GM18907 (cell line): ENCODE measurements at regions not wholly inside any gene's neighbourhood (a gene's known extent, or its start where the extent isn't known, plus 50 kb on each side); places are given as distances from the start of the nearest gene placed in this dataset.
"Not testable (repeated sequence)": the region's sequence is repeated elsewhere in the genome, so short reads cannot be mapped to it uniquely, and the experiment has no call there.

Experiments
- ATAC-seq: cut with Tn5 transposase; IDR thresholded peaks from one replicate; pipeline ENCODE4 v1.9.1; 2021; ENCODE audit warnings: mild to moderate bottlenecking, moderate library complexity; ENCODE audit not compliant: unreplicated experiment

DNA sequence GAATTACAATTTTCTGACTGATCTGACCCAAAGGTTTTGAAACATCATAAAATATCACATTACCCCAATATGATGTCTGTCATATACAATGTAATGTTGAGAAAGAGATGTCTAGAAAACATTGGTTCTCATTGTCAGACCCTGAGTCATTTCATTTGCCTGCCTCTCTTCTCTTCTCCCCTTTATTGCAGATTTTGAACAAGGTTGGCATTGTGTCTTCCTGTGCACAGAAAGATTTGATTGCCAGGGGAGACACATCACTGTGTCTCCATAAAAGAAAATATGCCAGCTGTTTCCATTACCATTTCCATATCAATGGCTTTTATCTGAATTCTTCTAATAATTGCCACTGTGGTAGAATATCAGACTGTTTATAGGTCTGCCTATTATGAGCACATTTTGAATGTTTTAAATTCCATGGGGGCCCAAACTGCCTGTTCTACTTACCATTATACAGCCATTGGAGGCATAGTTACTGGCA is 65.6 kb downstream of the IFI44 start:
- ATAC-seq: no peak

- no peak for ATAC-seq
Observed at GRCh38 chr1:78716186-78716585, 66.6 kb downstream of the IFI44 start.

DNA sequence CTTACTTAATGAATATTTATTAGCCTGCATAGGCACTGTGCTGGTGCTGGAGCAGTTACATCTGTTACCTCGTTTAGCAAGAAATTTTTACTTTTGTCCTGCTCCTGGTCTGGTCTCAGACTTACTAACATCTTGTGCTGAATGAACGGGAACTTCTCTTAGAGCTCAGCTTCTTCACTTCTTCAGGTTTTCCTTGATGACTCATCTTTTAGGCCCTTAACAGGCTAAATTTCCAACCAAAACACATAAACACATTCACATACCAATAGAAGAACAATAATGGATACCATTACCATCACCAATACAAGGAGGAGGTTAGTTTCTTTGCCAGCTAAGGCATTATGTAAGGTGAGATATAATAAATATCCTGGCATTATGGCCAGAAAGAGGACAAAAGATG is 68.9 kb downstream of the IFI44 start:
- ATAC-seq: no peak

DNA sequence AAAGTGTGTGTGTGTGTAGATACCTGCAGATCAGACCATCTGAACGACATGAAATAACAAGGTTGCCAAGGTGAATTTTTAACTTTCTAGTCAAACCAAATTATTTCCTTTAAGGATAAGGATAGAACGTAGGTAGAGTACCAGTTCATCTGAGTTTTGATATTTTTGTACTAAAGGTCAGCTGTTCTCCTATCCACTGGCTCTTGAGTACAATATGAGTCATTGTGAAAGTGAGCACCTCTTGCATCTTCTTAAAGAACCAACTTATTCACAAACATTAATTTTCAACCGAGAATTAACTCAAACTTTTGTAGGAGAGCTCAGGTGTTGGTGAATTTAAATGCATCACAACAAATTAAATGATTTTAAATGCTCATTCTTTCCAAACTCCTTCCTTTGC is 71.5 kb downstream of the IFI44 start:
- peak; percentile 64 for ATAC-seq

- ATAC-seq: no peak
Observed at GRCh38 chr1:78722105-78722504, 72.5 kb downstream of the IFI44 start.

DNA sequence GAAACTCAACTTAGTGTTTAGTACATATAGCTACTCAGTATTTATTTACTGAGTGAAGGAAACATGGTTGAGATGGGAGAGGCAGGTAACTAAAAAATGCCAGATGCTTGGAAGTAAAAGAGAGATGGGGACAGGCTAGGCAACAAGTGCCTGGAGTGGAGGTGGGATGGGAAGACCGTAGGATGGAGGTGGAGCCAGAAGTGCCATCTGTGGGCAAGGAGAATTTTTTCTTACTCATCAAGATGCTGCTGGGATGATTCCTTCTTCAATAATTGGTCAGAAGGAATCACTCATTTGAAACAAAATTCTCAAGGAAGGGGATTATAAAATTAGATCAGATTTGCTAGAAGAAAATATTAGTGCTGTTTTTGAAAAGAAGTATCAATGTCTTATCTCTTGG is 72.9 kb downstream of the IFI44 start:
- no peak for ATAC-seq

DNA sequence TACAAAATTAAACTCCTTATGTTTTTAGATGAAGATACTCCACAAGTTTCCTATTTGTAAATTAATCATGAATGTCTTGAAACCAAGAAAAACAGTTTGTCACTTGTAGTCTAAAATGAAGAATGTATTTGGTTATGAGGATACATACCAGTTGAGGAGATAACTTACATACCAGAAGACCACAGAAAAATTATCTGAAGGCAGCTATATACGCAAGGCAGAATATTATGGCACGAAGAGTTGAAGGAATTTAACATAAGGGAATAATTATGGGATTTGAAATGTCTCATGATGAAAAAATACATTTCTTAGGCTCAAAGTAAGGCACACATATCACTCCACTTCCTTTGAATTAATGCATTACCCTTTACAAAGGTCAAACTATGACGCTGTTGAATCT is 73.3 kb downstream of the IFI44 start:
- no peak for ATAC-seq

- ATAC-seq: no peak
Observed at GRCh38 chr1:78726686-78727085, 77.1 kb downstream of the IFI44 start.

- ATAC-seq: no peak
Observed at GRCh38 chr1:78728359-78728758, 78.7 kb downstream of the IFI44 start.

DNA sequence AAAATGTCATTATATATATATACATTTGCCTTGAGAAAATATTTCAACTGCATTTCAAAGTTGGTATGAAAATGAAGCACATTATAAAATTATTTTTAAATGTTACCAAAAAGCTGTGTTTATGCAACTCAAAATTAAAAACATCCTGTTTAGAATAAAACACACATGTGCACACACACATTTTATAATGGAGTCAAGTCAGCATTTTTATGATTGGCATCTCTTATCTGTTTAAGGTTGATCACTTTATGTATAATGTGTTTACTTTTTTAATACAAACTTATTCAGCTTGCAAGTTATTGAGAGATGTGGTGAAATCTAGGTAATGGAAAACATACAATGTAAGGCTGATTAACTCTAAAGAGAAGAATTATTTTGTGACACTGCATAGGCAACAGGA is 80.4 kb downstream of the IFI44 start:
- ATAC-seq: no peak

GRCh38 chr1:78731674-78732073 is 82.0 kb downstream of the IFI44 start:
- ATAC-seq: no peak

- no peak for ATAC-seq
Observed at GRCh38 chr1:78737241-78737640, 87.6 kb downstream of the IFI44 start.

- ATAC-seq: no peak
Observed at GRCh38 chr1:78743626-78744025, 94.0 kb downstream of the IFI44 start.

GRCh38 chr1:78745111-78745510 is 95.5 kb downstream of the IFI44 start:
- no peak for ATAC-seq

DNA sequence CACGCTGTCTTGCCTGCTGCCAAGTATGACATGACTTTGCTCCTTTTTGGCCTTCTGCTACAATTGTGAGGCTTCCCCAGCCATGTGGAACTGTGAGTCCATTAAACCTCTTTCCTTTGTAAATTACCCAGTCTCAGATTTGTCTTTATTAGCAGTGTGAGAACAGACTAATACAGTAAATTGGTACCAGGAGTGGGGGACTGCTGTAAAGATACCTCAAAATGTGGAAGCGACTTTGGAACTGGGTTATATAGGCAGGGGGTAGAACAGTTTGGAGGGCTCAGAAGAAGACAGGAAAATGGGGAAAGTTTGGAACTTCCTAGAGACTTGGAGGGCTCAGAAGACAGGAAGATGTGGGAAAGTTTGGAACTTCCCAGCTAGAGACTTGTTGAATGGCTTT is 104.0 kb downstream of the IFI44 start:
- not testable (repeated sequence) for ATAC-seq

GRCh38 chr1:78755986-78756385 is 106.4 kb downstream of the IFI44 start:
- ATAC-seq: no peak

- no peak for ATAC-seq
Observed at GRCh38 chr1:78758506-78758905, 108.9 kb downstream of the IFI44 start.

DNA sequence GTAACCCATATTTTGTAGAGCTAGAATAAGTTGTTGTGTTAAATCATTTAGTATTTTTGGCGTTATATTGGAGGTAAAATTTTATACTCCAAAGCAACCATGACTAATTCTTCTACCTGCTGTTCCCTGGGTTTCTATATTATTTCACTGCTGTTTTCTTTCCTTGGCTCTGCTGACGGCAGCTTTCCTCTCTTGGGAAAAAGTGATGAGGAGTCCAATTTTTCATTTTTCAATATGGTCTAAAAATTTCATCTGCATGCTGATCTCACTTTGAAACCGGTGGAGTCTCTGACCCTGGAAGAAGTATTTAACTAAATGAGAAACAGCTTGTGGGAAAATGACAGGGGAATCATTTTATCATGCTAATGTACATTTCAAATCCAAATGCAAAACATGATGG is 110.2 kb downstream of the IFI44 start:
- no peak for ATAC-seq

DNA sequence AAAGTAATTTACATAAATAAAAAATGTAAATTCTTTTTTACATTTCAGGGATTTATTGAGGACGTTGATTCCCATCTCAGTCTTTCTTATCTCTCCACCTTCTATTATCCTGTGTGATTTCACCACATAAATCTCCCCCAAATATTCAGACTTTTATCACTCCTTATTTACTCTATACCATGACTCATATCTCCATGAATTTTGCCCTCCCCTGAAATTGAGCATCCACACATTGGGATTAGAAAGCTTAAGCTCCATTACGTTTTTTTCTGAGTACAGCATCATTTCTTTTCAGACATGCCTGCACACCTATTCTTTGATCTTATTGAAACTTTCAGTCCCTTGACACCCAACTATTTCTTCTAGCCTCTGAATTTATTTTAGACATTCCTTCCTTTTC is 111.2 kb downstream of the IFI44 start:
- ATAC-seq: no peak

DNA sequence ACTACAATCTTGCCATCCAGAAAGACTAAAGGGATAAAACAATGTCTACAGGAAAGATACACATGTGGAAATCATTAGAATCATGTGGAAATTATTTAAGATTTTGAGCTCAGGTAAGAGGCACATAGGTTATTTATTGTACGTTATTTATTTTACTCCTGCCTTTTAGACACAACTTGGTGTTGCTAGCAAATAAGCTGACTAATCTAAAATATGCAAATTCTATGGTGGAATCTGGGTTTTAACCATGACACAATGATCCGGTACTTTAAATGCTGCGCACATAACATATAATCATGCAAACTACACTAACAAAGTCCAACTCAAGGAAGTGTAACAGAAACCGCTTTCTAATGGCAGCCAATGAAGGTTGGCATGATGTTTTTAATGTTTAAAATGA is 112.5 kb downstream of the IFI44 start:
- no peak for ATAC-seq

DNA sequence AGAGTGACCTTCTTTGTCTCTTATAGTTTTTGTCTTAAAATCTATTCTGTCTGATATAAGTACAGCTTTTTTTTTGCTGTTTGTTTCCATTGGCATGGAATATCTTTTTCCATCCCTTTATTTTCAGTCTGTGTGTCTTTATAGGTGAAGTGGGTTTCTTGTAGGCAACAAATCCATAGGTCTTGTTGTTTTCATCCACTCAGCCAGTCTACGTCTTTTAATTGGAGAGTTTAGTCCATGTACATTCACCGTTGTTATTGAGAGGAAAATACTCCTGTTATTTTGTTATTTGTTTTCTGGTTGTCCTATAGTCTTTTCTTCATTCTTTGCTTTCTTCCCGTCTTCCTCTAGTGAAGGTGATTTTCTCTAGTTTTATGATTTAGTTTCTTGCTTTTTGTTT is 115.9 kb downstream of the IFI44 start:
- no peak for ATAC-seq

- ATAC-seq: no peak
Observed at GRCh38 chr1:78779831-78780230, 130.2 kb downstream of the IFI44 start.

- ATAC-seq: no peak
Observed at GRCh38 chr1:78787544-78787943, 137.9 kb downstream of the IFI44 start.

DNA sequence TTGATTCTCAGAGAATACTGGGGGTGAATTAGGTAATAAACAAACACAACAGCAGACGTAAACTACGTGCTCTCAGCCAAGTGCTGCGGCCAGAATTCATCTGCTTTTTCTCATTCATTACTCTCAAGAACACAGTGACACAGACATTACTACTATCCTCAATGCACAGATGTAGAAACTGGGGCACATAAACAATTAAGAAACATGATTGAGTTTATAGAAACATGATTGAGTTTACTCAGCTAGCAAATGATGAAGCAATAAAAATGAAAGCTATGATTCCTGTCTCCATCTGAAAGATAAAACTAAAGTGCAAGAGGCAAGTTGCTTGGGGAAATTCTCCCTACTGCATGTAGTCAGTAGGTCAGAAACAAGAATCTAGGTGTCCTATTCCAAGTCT is 140.5 kb downstream of the IFI44 start:
- ATAC-seq: no peak
